GM12878 (cell line): ENCODE measurements at regions not wholly inside any gene's neighbourhood (a gene's known extent, or its start where the extent isn't known, plus 50 kb on each side); places are given as distances from the start of the nearest gene placed in this dataset.

Experiments used
- ATAC-seq: fragments of 200-7000 bp; cut with Tn5 transposase; 3 replicates; pipeline ENCODE4 v1.9.1; 2020; ENCODE audit warnings: mild to moderate bottlenecking, moderate library complexity
- BruUV-seq: library from RNA; stranded (reverse); fragments of 400-500 nt; replicated peaks from 2 replicates; lab custom pipeline; 2021; lab: Mats Ljungman, UMichigan
- CTCF ChIA-PET: fragments of 300-600 bp; sonication (Branson Sonifier 250); formaldehyde crosslinking; extraction: SDS; loops from one replicate; lab custom pipeline; 2021; ENCODE audit warnings: inconsistent platforms; lab: Yijun Ruan, JAX
- POLR2A ChIA-PET: fragments of 350-600 bp; formaldehyde crosslinking; extraction: SDS; loops from one replicate; lab custom pipeline; 2021; ENCODE audit warnings: inconsistent platforms; lab: Charles Lee
- RAD21 ChIA-PET: fragments of 300-600 bp; sonication (Branson Sonifier 250); formaldehyde crosslinking; loops from one replicate; lab custom pipeline; 2023; ENCODE audit warnings: antibody characterized with exemption; ENCODE audit not compliant: unreplicated experiment; lab: Charles Lee
- SMC1A ChIA-PET: fragments of 300-600 bp; sonication (Branson Sonifier 250); formaldehyde crosslinking; loops from one replicate; lab custom pipeline; 2023; ENCODE audit not compliant: unreplicated experiment, uncharacterized antibody; lab: Charles Lee
- DNase-seq: peaks from one replicate; pipeline ENCODE4 v3.0.0-alpha.2; 2011; ENCODE audit warnings: low read depth, low spot score
- FAIRE-seq: peaks from 3 replicates; lab custom pipeline; 2011; peaks lifted over from hg19 to GRCh38; lab: Jason Lieb, UNC
- H2AFZ ChIP-seq: 2 replicates; pipeline ENCODE4 v1.6.0; 2011; ENCODE audit warnings: low read depth, low read length, control low read depth; ENCODE audit not compliant: control insufficient read depth
- H3K27ac ChIP-seq: 2 replicates; pipeline ENCODE4 v1.5.1; 2011; ENCODE audit warnings: control low read depth; ENCODE audit not compliant: control insufficient read depth, insufficient read depth
- H3K27me3 ChIP-seq, 2 experiments: replicated peaks in 1 of 2; 2 replicates each; pipeline versions ENCODE4 v1.6.0 to v1.6.1; 2011; ENCODE audit warnings: low read length in 1 of 2; ENCODE audit not compliant: control insufficient read depth in 2 of 2, insufficient read depth in 2 of 2
- H3K36me3 ChIP-seq, 2 experiments: 2 replicates each; pipeline ENCODE4 v1.5.1; 2011; ENCODE audit warnings: low read length in 1 of 2; ENCODE audit not compliant: control insufficient read depth in 2 of 2, insufficient read depth in 2 of 2
- H3K4me1 ChIP-seq: 2 replicates; pipeline ENCODE4 v1.6.1; 2011; ENCODE audit warnings: mild to moderate bottlenecking, low read length, moderate library complexity, mixed read lengths; ENCODE audit not compliant: control insufficient read depth, insufficient read depth
- H3K4me2 ChIP-seq: 2 replicates; pipeline ENCODE4 v1.6.0; 2011; ENCODE audit warnings: control low read depth; ENCODE audit not compliant: control insufficient read depth, insufficient read depth
- H3K4me3 ChIP-seq: fragments of 200-600 bp; sonication (generic); 2 replicates; pipeline ENCODE4 v1.5.1; 2016
- H3K79me2 ChIP-seq: 2 replicates; pipeline ENCODE4 v1.6.0; 2011; ENCODE audit warnings: low read length; ENCODE audit not compliant: control insufficient read depth, insufficient read depth
- H3K9ac ChIP-seq: 2 replicates; pipeline ENCODE4 v1.8.0; 2011; ENCODE audit warnings: low read length, control low read depth, mixed read lengths; ENCODE audit not compliant: control insufficient read depth, insufficient read depth
- H3K9me3 ChIP-seq: replicated peaks from 3 replicates; pipeline ENCODE4 v1.5.1; 2011; ENCODE audit warnings: mild to moderate bottlenecking, low read length; ENCODE audit not compliant: control insufficient read depth, insufficient read depth
- H4K20me1 ChIP-seq: 2 replicates; pipeline ENCODE4 v1.6.0; 2011; ENCODE audit not compliant: control insufficient read depth, insufficient read depth
- RAD51 ChIP-seq: fragments of 450-650 bp; IDR thresholded peaks from 2 replicates; pipeline ENCODE4 v1.6.1; 2016; ENCODE audit warnings: moderate library complexity, mild to moderate bottlenecking, inconsistent platforms
- RUNX3 ChIP-seq: IDR thresholded peaks from 2 replicates; pipeline ENCODE4 v1.6.1; 2012; ENCODE audit warnings: low read length, inconsistent platforms
- WGBS: methylation state at CpG from one replicate; pipeline ENCODE4 v1.1.6; 2016; ENCODE audit warnings: low lambda C conversion rate; ENCODE audit not compliant: insufficient replicate concordance, insufficient coverage; ENCODE audit errors: missing lambda C conversion rate; 5-methylcytosine and 5-hydroxymethylcytosine counted together
- in situ Hi-C: fragments of 300-500 bp; cut with MboI; formaldehyde crosslinking; loops from 9 replicates; pipeline ENCODE4 v1.14.3; 2018; ENCODE audit warnings: mixed read lengths
- intact Hi-C: fragments of 100-400 bp; cut with micrococcal nuclease; formaldehyde crosslinking; loops from one replicate; pipeline ENCODE4 v1.14.2; 2022; ENCODE audit not compliant: unreplicated experiment
- TF ChIP-seq, protein P1 (sequence below): IDR thresholded peaks from 2 replicates; pipeline ENCODE4 v1.6.1; 2011; ENCODE audit warnings: low read depth, low read length, improper control_type of control experiment, borderline replicate concordance
- TF ChIP-seq, protein P2 (sequence below): fragments of 150-350 bp; IDR thresholded peaks from 2 replicates; pipeline ENCODE4 v1.6.1; 2016; ENCODE audit warnings: low read depth, low read length

DNA sequence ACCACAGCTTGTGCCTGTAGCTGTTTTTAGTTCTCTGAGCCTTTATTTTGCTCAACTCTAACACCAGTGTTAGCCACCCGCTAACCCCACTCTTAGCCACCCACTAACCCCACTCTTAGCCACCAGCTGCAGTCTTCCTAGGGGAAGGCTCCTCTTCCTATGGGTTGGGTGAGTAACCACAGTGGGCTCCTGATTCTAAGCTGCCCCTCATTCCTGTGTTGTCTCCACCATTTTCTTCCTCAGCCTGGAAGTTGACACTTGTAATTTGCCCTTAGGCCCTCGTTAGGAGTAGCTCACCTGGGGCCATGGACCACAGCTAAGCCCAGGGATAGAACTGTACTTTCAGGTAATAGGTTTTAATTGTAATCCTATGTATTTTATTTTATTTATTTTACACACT, 782.9 kb upstream of the TPTE start:
- intact Hi-C loops = no loop called here
- H3K4me2 ChIP-seq = no peak overlapping the region
- ChIA-PET RAD21 (no interaction called here), POLR2A (no interaction called here), CTCF (no interaction called here), SMC1A (no interaction called here)
- no peak for ATAC-seq
- in situ Hi-C loops = no loop called here
- TF ChIP-seq, protein P1, sequence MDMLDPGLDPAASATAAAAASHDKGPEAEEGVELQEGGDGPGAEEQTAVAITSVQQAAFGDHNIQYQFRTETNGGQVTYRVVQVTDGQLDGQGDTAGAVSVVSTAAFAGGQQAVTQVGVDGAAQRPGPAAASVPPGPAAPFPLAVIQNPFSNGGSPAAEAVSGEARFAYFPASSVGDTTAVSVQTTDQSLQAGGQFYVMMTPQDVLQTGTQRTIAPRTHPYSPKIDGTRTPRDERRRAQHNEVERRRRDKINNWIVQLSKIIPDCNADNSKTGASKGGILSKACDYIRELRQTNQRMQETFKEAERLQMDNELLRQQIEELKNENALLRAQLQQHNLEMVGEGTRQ = no peak
- TF ChIP-seq, protein P2, sequence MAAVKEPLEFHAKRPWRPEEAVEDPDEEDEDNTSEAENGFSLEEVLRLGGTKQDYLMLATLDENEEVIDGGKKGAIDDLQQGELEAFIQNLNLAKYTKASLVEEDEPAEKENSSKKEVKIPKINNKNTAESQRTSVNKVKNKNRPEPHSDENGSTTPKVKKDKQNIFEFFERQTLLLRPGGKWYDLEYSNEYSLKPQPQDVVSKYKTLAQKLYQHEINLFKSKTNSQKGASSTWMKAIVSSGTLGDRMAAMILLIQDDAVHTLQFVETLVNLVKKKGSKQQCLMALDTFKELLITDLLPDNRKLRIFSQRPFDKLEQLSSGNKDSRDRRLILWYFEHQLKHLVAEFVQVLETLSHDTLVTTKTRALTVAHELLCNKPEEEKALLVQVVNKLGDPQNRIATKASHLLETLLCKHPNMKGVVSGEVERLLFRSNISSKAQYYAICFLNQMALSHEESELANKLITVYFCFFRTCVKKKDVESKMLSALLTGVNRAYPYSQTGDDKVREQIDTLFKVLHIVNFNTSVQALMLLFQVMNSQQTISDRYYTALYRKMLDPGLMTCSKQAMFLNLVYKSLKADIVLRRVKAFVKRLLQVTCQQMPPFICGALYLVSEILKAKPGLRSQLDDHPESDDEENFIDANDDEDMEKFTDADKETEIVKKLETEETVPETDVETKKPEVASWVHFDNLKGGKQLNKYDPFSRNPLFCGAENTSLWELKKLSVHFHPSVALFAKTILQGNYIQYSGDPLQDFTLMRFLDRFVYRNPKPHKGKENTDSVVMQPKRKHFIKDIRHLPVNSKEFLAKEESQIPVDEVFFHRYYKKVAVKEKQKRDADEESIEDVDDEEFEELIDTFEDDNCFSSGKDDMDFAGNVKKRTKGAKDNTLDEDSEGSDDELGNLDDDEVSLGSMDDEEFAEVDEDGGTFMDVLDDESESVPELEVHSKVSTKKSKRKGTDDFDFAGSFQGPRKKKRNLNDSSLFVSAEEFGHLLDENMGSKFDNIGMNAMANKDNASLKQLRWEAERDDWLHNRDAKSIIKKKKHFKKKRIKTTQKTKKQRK = no peak
- TF ChIP-seq RUNX3 = no peak
- TF ChIP-seq RAD51 = no peak
- no TSS peak for BruUV-seq
- no peaks in the 10 kb centered on the region for H3K27me3 ChIP-seq
- H3K4me3 ChIP-seq = no peak overlapping the region
- WGBS = 0% methylated on average over 2 of the region's 2 CpGs
- H3K79me2 ChIP-seq = no peaks in the 10 kb centered on the region
- H3K9ac ChIP-seq = no peak overlapping the region
- no peak for DNase-seq
- no peaks in the 10 kb centered on the region for H4K20me1 ChIP-seq
- no peak overlapping the region for H3K27ac ChIP-seq
- H3K4me1 ChIP-seq = no peaks in the 10 kb centered on the region
- no peaks in the 10 kb centered on the region; the same call in 2 of the 3 replicates for H3K9me3 ChIP-seq
- no peak overlapping the region for H2AFZ ChIP-seq
- no peaks in the 10 kb centered on the region; a peak in 1 of 4 replicates for H3K36me3 ChIP-seq
- FAIRE-seq = no peak
